Gastroesophageal sphincter (tissue), 4 donors: ENCODE measurements at regions not wholly inside any gene's neighbourhood (a gene's known extent, or its start where the extent isn't known, plus 50 kb on each side); places are given as distances from the start of the nearest gene placed in this dataset.
A peak's percentile ranks its signal among the peaks of the same experiment; 100 is the strongest.

Source experiments
- ATAC-seq: fragments of 150-250 bp; one replicate; pipeline ENCODE4 v1.9.1; 2016; ENCODE audit warnings: mild to moderate bottlenecking, moderate library complexity
- H3K27ac ChIP-seq, 4 donors: fragments of 200-600 bp; sonication (generic) in 3 of 4; 1 replicate in 3 of 4; 2 replicates in 1 of 4; pipeline ENCODE4 v1.5.1; 2016 to 2019
- H3K27me3 ChIP-seq: fragments of 200-600 bp; sonication (generic); one replicate; pipeline ENCODE4 v1.5.1; 2019
- H3K36me3 ChIP-seq, 2 donors: fragments of 200-600 bp; sonication (generic); one replicate each; pipeline ENCODE4 v1.5.1; 2019; ENCODE audit warnings: control low read depth in 1 of 2
- H3K4me1 ChIP-seq, 3 donors: fragments of 200-600 bp; sonication (generic); 1 replicate in 2 of 3; 2 replicates in 1 of 3; pipeline ENCODE4 v1.5.1; 2016 to 2019; ENCODE audit warnings: control low read depth in 2 of 3
- H3K4me3 ChIP-seq, 2 donors: fragments of 200-600 bp; sonication (generic); one replicate each; pipeline ENCODE4 v1.5.1; 2019; ENCODE audit warnings: mild to moderate bottlenecking in 1 of 2, moderate library complexity in 1 of 2
- H3K9me3 ChIP-seq, 3 donors: fragments of 200-600 bp; sonication (generic); one replicate each; pipeline ENCODE4 v1.5.1; 2017 to 2019; ENCODE audit warnings: control low read depth in 2 of 3
- CTCF ChIP-seq, 4 experiments: fragments of 200-600 bp in 2 of 4; fragments of 450-650 bp in 2 of 4; sonication (generic) in 1 of 4; IDR thresholded peaks; one replicate each; pipeline ENCODE4 v1.5.1; 2017 to 2019; ENCODE audit warnings: antibody characterized with exemption in 4 of 4, mild to moderate bottlenecking in 2 of 4, moderate library complexity in 2 of 4
- EP300 ChIP-seq: sonication (generic); formaldehyde crosslinking; IDR thresholded peaks from one replicate; pipeline ENCODE4 v1.6.1; 2017; ENCODE audit warnings: antibody characterized with exemption, mild to moderate bottlenecking
- POLR2A ChIP-seq, 2 donors: fragments of 450-650 bp; IDR thresholded peaks; one replicate each; pipeline ENCODE4 v1.6.1; 2017; ENCODE audit warnings: antibody characterized with exemption in 2 of 2, mild to moderate bottlenecking in 2 of 2, moderate library complexity in 1 of 2
- POLR2AphosphoS5 ChIP-seq: sonication (generic); formaldehyde crosslinking; IDR thresholded peaks from one replicate; pipeline ENCODE4 v1.6.1; 2017; ENCODE audit warnings: antibody characterized with exemption
- WGBS, 2 donors: methylation state at CpG; one replicate each; pipeline ENCODE4 v1.1.5; 2018; ENCODE audit warnings: low coverage in 1 of 2; 5-methylcytosine and 5-hydroxymethylcytosine counted together

- no peaks in the 10 kb centered on the region for H3K9me3 ChIP-seq
- 63 to 70% methylated on average over 1 of the region's 1 CpG for WGBS, 2 donors
- no peaks in the 10 kb centered on the region for H3K36me3 ChIP-seq
- ATAC-seq, result no peak
- no peak overlapping the region for H3K27ac ChIP-seq
- TF ChIP-seq POLR2A (IDR thresholded peaks at IDR 0.05) (no peak), EP300 (no peak), CTCF (IDR thresholded peaks at IDR 0.05) (no peak), POLR2AphosphoS5 (no peak)
- no peak overlapping the region for H3K4me3 ChIP-seq
- H3K27me3 ChIP-seq, result no peaks in the 10 kb centered on the region
- peaks cover 8 to 40% (median 9%) of the 10 kb centered on the region in 3 donors for H3K4me1 ChIP-seq
These were observed 74.7 kb upstream of the THBS1 start for GRCh38 chr15:39506146-39506545.

DNA sequence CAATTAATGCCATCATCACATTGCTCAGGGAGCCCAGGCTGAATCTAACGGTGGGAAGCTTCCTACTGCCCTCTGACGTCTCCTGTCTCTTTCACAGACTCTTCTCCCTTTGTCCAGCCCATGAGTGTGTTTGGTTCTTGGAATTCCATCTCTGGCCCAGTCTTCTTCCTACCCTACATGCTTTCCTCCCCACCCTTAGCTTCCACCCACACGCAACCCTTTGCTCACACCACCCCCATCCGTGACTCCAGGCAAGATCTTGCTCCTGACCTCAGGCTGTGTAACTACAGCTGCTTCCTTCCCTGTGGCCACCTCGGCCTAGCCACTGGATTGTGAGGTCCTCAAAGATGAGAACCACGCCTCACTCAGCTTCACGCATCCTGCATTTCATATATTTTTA, 72.3 kb upstream of the THBS1 start:
- Histone ChIP-seq H3K27ac (no peak overlapping the region), H3K9me3 (no peaks in the 10 kb centered on the region), H3K36me3 (no peaks in the 10 kb centered on the region), H3K4me3 (no peak overlapping the region), H3K27me3 (no peaks in the 10 kb centered on the region), H3K4me1 (peaks cover 9 to 37% (median 16%) of the 10 kb centered on the region in 3 donors)
- ATAC-seq, result no peak
- WGBS, 2 donors, result 85 to 91% methylated on average over 3 to 7 of the region's 7 CpGs
- TF ChIP-seq CTCF (IDR thresholded peaks at IDR 0.05) (no peak), EP300 (no peak), POLR2A (IDR thresholded peaks at IDR 0.05) (no peak), POLR2AphosphoS5 (no peak)

GRCh38 chr15:39510001-39510701, 70.7 kb upstream of the THBS1 start:
- H3K36me3 ChIP-seq, result no peaks in the 10 kb centered on the region
- no peaks in the 10 kb centered on the region for H3K27me3 ChIP-seq
- no peak overlapping the region for H3K4me3 ChIP-seq
- peaks cover under 1 to 21% (median 13%) of the 10 kb centered on the region in 3 donors for H3K4me1 ChIP-seq
- WGBS, 2 donors, result 78 to 100% methylated on average over 1 to 2 of the region's 7 CpGs
- H3K9me3 ChIP-seq, result no peaks in the 10 kb centered on the region
- TF ChIP-seq POLR2A (IDR thresholded peaks at IDR 0.05) (no peak), POLR2AphosphoS5 (no peak), EP300 (no peak)
- no peak overlapping the region for H3K27ac ChIP-seq
- ATAC-seq, result no peak

DNA sequence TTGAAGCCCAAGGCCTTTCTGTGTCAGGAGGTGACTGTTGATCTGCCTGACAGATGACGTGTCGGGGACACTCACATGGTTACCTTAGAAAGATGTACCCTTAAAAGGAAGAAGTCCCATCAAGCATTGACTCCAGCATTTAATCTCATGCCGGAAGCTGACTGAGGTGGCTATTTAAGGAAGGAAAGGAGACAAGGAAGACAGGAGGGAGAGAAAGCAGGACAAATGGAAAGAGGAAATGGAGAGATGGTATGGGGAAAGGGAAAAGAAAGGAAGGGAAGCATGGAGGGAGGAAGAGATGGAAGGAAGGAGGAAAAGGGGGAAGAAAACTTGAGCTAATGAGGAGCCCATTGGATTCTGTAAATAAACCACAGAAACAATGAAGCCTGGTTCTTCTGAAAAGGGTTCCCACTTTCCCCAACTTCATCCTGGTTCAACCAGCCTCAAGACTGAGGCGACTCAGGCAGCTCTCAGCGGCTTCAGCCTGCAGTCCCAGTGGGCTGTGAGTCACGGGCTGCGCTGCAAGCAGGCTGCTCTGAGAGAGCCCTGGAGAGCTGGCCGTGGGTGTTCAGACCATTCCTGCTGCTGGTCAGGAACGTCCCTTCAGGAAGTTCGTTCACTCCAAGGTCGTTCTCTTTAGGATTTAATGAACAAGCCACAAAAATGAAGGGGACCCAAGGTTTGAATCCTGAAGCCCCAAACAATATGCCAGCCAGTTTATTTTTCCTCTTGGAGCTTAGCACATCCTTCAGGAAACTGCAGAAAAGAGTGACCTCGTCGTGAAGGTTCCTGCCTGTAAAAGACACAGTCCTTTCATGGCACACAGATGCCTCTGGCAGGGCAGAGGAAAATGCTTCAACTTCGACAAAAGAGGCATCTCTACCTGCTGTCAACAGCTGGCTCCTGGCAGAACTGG, 69.6 kb upstream of the THBS1 start:
- peaks cover 0 to 17% (median 13%) of the 10 kb centered on the region in 3 donors for H3K4me1 ChIP-seq
- 27 to 56% methylated on average over 7 to 8 of the region's 14 CpGs for WGBS, 2 donors
- TF ChIP-seq POLR2A (IDR thresholded peaks at IDR 0.05) (no peak), POLR2AphosphoS5 (no peak), EP300 (no peak), CTCF (IDR thresholded peaks at IDR 0.05) (no peak)
- no peaks in the 10 kb centered on the region for H3K36me3 ChIP-seq
- peak overlapping the region in 2 of 4 donors; percentile 26 to 40 for H3K27ac ChIP-seq
- no peaks in the 10 kb centered on the region for H3K27me3 ChIP-seq
- no peak overlapping the region for H3K4me3 ChIP-seq
- peak; percentile 85 for ATAC-seq
- no peaks in the 10 kb centered on the region for H3K9me3 ChIP-seq

GRCh38 chr15:39511916-39512260, 69.0 kb upstream of the THBS1 start:
- Histone ChIP-seq H3K4me1 (peaks cover 0 to 17% (median 13%) of the 10 kb centered on the region in 3 donors), H3K4me3 (no peak overlapping the region), H3K27ac (peak overlapping the region in 2 of 4 donors; percentile 26 to 40), H3K27me3 (no peaks in the 10 kb centered on the region), H3K36me3 (no peaks in the 10 kb centered on the region), H3K9me3 (no peaks in the 10 kb centered on the region)
- WGBS, 2 donors, result 17 to 21% methylated on average over 1 to 2 of the region's 4 CpGs
- TF ChIP-seq CTCF (IDR thresholded peaks at IDR 0.05) (no peak), POLR2AphosphoS5 (no peak), EP300 (no peak), POLR2A (IDR thresholded peaks at IDR 0.05) (no peak)
- ATAC-seq, result no peak
